ENCODE measurements at regions not wholly inside any gene's neighbourhood (a gene's known extent, or its start where the extent isn't known, plus 50 kb on each side); places are given as distances from the start of the nearest gene placed in this dataset.

DNA sequence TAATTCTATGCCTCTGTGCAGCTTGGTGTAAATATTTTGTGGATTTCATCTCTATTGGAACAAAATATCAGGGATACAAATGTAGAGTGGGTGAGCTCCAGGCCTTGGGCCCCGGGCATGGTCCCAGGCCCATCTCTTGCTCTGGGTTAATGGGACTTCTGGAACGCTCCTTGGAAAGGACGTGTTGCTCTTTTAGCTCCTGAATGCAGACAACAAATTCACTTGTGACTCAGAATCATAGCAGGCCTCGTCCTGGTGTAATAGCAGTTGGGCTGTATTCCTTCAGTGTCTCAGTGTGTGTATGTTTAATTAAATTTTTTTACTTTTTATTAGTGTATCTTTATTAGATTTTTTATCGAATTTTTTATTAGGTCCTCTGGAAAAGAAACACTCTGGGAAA, 266.7 kb upstream of the C2CD4B start:
- no peaks in the 10 kb centered on the region for H3K27me3 ChIP-seq (ENCODE audit: control insufficient read depth, insufficient read depth, low read length)
- no peak for DNase-seq (ENCODE audit: low read depth)
- ChIA-PET CTCF (interaction anchor here (0.7 kb wide), 1 partner anchor 51 kb away, joined by 3 read pairs; no protein-coding TSS in a partner anchor), POLR2A (no interaction called here)
- no peaks in the 10 kb centered on the region for H3K36me3 ChIP-seq (ENCODE audit: control insufficient read depth, insufficient read depth, low read length)
- TF ChIP-seq, protein P1, sequence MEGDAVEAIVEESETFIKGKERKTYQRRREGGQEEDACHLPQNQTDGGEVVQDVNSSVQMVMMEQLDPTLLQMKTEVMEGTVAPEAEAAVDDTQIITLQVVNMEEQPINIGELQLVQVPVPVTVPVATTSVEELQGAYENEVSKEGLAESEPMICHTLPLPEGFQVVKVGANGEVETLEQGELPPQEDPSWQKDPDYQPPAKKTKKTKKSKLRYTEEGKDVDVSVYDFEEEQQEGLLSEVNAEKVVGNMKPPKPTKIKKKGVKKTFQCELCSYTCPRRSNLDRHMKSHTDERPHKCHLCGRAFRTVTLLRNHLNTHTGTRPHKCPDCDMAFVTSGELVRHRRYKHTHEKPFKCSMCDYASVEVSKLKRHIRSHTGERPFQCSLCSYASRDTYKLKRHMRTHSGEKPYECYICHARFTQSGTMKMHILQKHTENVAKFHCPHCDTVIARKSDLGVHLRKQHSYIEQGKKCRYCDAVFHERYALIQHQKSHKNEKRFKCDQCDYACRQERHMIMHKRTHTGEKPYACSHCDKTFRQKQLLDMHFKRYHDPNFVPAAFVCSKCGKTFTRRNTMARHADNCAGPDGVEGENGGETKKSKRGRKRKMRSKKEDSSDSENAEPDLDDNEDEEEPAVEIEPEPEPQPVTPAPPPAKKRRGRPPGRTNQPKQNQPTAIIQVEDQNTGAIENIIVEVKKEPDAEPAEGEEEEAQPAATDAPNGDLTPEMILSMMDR (IDR thresholded peaks at IDR 0.05; ENCODE audit: insufficient read depth, low read depth, low read length), result no peak
- no peak overlapping the region for H3K4me3 ChIP-seq (ENCODE audit: low read depth, low read length)

DNA sequence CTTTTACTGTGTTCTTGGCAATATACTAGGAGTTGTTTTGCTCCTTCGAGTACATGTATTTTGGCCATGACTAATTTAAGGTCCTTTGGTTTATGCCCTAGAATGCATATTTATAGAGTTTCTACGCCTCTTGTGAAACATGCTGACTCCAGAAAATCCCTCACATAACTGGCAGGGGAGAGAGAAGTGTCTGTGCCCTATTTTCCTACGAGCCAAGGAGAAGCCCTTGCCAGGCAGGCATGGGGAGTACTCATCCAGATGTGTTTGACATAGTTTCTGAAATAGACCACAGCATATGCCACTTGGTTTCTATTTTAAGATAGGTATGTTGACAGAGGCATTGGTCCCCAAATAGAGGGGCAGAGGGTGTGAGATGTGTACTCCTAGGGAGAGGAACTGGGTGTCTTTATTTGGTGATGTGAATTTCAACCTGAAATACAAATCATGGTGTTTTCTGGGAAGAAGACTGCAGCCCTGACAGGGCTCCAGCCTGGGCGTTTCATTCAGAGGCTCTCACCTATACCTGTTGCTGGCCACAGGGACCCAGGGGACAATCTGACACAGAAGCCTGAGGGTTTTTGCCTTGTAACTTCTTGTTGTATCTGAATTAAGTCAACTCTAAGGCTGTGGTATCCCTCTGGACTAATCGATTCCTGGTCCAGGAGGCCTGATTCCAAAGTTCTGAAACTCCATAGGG, 267.8 kb upstream of the C2CD4B start:
- Histone ChIP-seq H3K27me3 (ENCODE audit: control insufficient read depth, insufficient read depth, low read length) (no peaks in the 10 kb centered on the region), H3K36me3 (ENCODE audit: control insufficient read depth, insufficient read depth, low read length) (no peaks in the 10 kb centered on the region), H3K4me3 (ENCODE audit: low read depth, low read length) (no peak overlapping the region)
- POLR2A ChIA-PET, result no interaction called here
- no peak for DNase-seq (ENCODE audit: low read depth)
- CTCF ChIA-PET, result no interaction called here
- TF ChIP-seq, protein P1 (IDR thresholded peaks at IDR 0.05; ENCODE audit: insufficient read depth, low read depth, low read length), result no peak

DNA sequence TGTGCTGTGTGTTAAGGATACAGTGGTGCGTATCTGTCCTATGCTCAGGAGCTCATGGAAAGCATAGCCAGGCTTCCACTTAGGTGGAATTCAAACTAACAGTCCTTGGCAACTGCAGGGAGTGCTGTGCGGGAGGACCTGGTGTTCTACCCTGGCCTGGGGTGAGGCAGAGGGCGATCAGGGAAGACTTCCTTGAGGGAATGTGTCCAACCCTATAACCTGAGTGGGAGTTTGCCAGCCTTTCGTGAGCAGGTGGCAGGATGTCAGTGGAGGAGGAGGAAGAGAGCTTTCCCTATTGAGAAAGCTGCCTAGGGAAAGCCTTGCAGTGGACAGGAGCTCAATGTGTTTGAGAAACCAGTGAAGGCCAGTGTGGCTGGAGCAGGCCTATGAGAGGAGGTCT, 271.1 kb upstream of the C2CD4B start:
- ChIA-PET POLR2A (no interaction called here), CTCF (no interaction called here)
- DNase-seq (ENCODE audit: low read depth), result no peak
- Histone ChIP-seq H3K36me3 (ENCODE audit: control insufficient read depth, insufficient read depth, low read length) (no peaks in the 10 kb centered on the region), H3K27me3 (ENCODE audit: control insufficient read depth, insufficient read depth, low read length) (no peaks in the 10 kb centered on the region), H3K4me3 (ENCODE audit: low read depth, low read length) (no peak overlapping the region)
- TF ChIP-seq, protein P1 (IDR thresholded peaks at IDR 0.05; ENCODE audit: insufficient read depth, low read depth, low read length), result no peak

DNA sequence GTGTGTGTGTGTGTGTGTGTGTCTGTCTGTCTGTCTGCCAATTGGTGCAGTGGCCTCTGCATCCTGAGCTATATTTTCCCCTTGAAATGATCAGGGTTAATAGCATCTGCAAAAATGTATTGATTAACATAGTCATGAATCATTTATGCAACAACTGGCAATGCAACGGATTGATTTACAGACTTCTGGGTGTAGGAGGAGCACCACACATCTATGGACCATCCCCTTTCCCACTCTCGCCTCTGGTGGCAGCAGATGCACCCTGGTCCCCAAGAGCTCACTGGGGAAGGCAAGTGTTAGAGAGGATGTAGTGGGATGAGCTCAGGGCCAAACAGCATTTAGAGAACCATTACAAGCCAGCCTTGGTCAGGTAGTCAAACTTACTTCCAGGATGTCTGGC, 272.7 kb upstream of the C2CD4B start:
- no peaks in the 10 kb centered on the region for H3K27me3 ChIP-seq (ENCODE audit: control insufficient read depth, insufficient read depth, low read length)
- ChIA-PET POLR2A (no interaction called here), CTCF (no interaction called here)
- TF ChIP-seq, protein P1 (IDR thresholded peaks at IDR 0.05; ENCODE audit: insufficient read depth, low read depth, low read length), result no peak
- no peak for DNase-seq (ENCODE audit: low read depth)
- no peak overlapping the region for H3K4me3 ChIP-seq (ENCODE audit: low read depth, low read length)
- no peaks in the 10 kb centered on the region for H3K36me3 ChIP-seq (ENCODE audit: control insufficient read depth, insufficient read depth, low read length)

GRCh38 chr15:62439543-62440016, 274.5 kb upstream of the C2CD4B start:
- DNase-seq (ENCODE audit: low read depth), result no peak
- H3K36me3 ChIP-seq (ENCODE audit: control insufficient read depth, insufficient read depth, low read length), result no peaks in the 10 kb centered on the region
- no peak overlapping the region for H3K4me3 ChIP-seq (ENCODE audit: low read depth, low read length)
- ChIA-PET CTCF (interaction anchor here (0.8 to 1.0 kb wide), 2 partner anchors 48 to 303 kb away, joined by 3 read pairs; no protein-coding TSS in a partner anchor), POLR2A (interaction anchor here (0.5 to 0.7 kb wide), 2 partner anchors 13 to 410 kb away, joined by 4 to 6 read pairs; no protein-coding TSS in a partner anchor)
- TF ChIP-seq, protein P1 (IDR thresholded peaks at IDR 0.05; ENCODE audit: insufficient read depth, low read depth, low read length), result no peak
- no peaks in the 10 kb centered on the region for H3K27me3 ChIP-seq (ENCODE audit: control insufficient read depth, insufficient read depth, low read length)
